Osteoblast (primary cell): ENCODE measurements at regions not wholly inside any gene's neighbourhood (a gene's known extent, or its start where the extent isn't known, plus 50 kb on each side); places are given as distances from the start of the nearest gene placed in this dataset.

ENCODE experiments used
- DNase-seq: peaks from one replicate; pipeline ENCODE4 v3.0.0; 2011; ENCODE audit warnings: low spot score, mixed read lengths; ENCODE audit not compliant: insufficient read length; ENCODE audit errors: missing footprints
- H2AFZ ChIP-seq: 2 replicates; pipeline ENCODE4 v1.6.0; 2011; ENCODE audit warnings: mild to moderate bottlenecking, low read length
- H3K27ac ChIP-seq: 2 replicates; pipeline ENCODE4 v1.5.1; 2011; ENCODE audit warnings: mild to moderate bottlenecking, low read depth, low read length, moderate library complexity
- H3K27me3 ChIP-seq: 2 replicates; pipeline ENCODE4 v1.6.0; 2012; ENCODE audit warnings: mild to moderate bottlenecking, control low read depth, inconsistent platforms, low read length, moderate library complexity; ENCODE audit not compliant: insufficient read depth
- H3K36me3 ChIP-seq: 2 replicates; pipeline ENCODE4 v1.5.1; 2011; ENCODE audit warnings: mild to moderate bottlenecking, low read length, control low read depth, moderate library complexity; ENCODE audit not compliant: insufficient read depth
- H3K4me1 ChIP-seq: 2 replicates; pipeline ENCODE4 v1.5.1; 2011; ENCODE audit warnings: mild to moderate bottlenecking, low read length, control low read depth, moderate library complexity; ENCODE audit not compliant: insufficient read depth
- H3K4me2 ChIP-seq: 2 replicates; pipeline ENCODE4 v1.6.0; 2011; ENCODE audit warnings: mild to moderate bottlenecking, low read length; ENCODE audit not compliant: insufficient read depth
- H3K4me3 ChIP-seq: fragments of 200-600 bp; sonication (generic); 3 replicates; pipeline ENCODE4 v1.5.1; 2012; ENCODE audit warnings: mild to moderate bottlenecking, low read length, inconsistent platforms; ENCODE audit not compliant: insufficient read depth
- H3K79me2 ChIP-seq: 2 replicates; pipeline ENCODE4 v1.6.0; 2012; ENCODE audit warnings: mild to moderate bottlenecking, low read length, control low read depth, inconsistent platforms; ENCODE audit not compliant: insufficient read depth
- H3K9me3 ChIP-seq: 2 replicates; pipeline ENCODE4 v1.5.1; 2011; ENCODE audit warnings: low read depth, low read length, control low read depth
- H4K20me1 ChIP-seq: 2 replicates; pipeline ENCODE4 v1.6.0; 2012; ENCODE audit warnings: mild to moderate bottlenecking, low read length, control low read depth; ENCODE audit not compliant: insufficient read depth
- TF ChIP-seq, protein P1 (sequence below): IDR thresholded peaks from 2 replicates; pipeline ENCODE4 v1.5.1; 2011; ENCODE audit warnings: mild to moderate bottlenecking, low read depth, low read length, moderate library complexity; ENCODE audit errors: extremely low read depth

DNA sequence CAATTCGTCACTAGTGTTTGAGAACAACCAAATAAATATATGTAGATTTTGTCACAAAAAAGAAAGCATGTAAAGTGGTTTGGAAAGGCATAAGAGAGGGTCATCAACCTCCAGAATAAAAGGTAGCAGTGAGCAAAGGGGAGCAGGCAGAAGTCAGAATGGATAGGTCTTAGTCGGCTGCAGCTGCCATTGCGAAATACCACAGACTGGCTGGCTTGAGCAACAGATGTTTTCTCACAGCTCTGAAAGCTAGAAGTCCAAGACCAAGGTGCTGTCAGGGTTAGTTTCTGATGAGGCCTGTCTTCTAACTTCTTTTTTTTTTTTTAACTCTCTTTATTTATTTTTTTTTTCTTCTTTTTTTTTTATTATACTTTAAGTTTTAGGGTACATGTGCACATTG is 208.1 kb upstream of the PIK3R1 start:
- Histone ChIP-seq H3K27ac (no peak overlapping the region), H3K4me2 (no peak overlapping the region), H3K27me3 (no peaks in the 10 kb centered on the region), H3K4me3 (no peak overlapping the region), H3K9me3 (no peaks in the 10 kb centered on the region), H4K20me1 (no peaks in the 10 kb centered on the region), H3K4me1 (peaks cover 8% of the 10 kb centered on the region), H3K79me2 (no peaks in the 10 kb centered on the region), H3K36me3 (no peaks in the 10 kb centered on the region), H2AFZ (no peak overlapping the region)
- no peak for DNase-seq
- TF ChIP-seq, protein P1, sequence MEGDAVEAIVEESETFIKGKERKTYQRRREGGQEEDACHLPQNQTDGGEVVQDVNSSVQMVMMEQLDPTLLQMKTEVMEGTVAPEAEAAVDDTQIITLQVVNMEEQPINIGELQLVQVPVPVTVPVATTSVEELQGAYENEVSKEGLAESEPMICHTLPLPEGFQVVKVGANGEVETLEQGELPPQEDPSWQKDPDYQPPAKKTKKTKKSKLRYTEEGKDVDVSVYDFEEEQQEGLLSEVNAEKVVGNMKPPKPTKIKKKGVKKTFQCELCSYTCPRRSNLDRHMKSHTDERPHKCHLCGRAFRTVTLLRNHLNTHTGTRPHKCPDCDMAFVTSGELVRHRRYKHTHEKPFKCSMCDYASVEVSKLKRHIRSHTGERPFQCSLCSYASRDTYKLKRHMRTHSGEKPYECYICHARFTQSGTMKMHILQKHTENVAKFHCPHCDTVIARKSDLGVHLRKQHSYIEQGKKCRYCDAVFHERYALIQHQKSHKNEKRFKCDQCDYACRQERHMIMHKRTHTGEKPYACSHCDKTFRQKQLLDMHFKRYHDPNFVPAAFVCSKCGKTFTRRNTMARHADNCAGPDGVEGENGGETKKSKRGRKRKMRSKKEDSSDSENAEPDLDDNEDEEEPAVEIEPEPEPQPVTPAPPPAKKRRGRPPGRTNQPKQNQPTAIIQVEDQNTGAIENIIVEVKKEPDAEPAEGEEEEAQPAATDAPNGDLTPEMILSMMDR = no peak

DNA sequence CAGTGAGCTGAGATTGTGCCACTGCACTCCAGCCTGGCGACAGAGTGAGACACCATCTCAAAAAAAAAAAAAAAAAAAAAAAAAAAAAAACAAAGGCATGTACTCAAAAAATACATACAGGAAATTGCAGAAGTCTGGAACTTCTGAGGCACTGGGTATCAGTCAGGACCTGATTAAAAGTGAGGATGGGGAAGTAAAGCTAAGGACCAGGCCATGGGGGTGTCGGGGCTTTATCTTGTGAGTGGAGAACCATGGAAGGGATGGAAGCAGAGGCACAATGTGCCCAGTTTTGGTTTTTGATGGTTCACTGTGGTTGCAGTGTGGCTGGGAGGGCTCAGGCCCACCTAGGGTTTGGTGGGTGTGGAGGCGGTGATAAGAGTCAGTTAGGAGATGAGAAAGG is 212.7 kb upstream of the PIK3R1 start:
- no peak overlapping the region for H3K27ac ChIP-seq
- H3K4me1 ChIP-seq = peaks cover 5% of the 10 kb centered on the region
- H3K27me3 ChIP-seq = no peaks in the 10 kb centered on the region
- TF ChIP-seq, protein P1 = no peak
- no peaks in the 10 kb centered on the region for H3K36me3 ChIP-seq
- no peaks in the 10 kb centered on the region for H3K9me3 ChIP-seq
- H4K20me1 ChIP-seq = no peaks in the 10 kb centered on the region
- no peaks in the 10 kb centered on the region for H3K79me2 ChIP-seq
- H2AFZ ChIP-seq = no peak overlapping the region
- DNase-seq = no peak
- H3K4me3 ChIP-seq = no peak overlapping the region
- no peak overlapping the region for H3K4me2 ChIP-seq

DNA sequence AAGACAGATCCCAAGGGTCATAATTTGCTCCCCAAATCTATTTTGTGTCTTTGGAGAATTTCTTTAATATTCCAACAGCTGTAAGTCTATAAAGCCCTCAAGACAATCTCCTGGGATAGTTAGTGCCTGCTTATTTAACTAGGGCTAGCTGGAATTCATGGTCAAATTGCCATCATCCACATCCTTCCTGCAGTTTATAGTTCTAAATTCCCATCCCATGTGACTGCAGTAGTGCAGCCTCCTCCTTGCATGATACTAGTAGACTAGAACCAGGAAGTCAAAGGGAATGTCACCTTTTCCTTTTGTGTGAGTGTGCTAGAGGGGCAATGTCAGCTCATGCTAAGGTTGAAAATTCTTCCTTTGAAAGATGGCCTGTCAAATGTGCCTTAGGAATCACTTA is 214.8 kb upstream of the PIK3R1 start:
- no peak overlapping the region for H3K27ac ChIP-seq
- H3K4me3 ChIP-seq = no peak overlapping the region
- H4K20me1 ChIP-seq = no peaks in the 10 kb centered on the region
- H3K9me3 ChIP-seq = no peaks in the 10 kb centered on the region
- H3K4me1 ChIP-seq = peaks cover 5% of the 10 kb centered on the region
- H2AFZ ChIP-seq = no peak overlapping the region
- no peaks in the 10 kb centered on the region for H3K27me3 ChIP-seq
- no peaks in the 10 kb centered on the region for H3K79me2 ChIP-seq
- DNase-seq = no peak
- TF ChIP-seq, protein P1 = no peak
- no peaks in the 10 kb centered on the region for H3K36me3 ChIP-seq
- H3K4me2 ChIP-seq = no peak overlapping the region

DNA sequence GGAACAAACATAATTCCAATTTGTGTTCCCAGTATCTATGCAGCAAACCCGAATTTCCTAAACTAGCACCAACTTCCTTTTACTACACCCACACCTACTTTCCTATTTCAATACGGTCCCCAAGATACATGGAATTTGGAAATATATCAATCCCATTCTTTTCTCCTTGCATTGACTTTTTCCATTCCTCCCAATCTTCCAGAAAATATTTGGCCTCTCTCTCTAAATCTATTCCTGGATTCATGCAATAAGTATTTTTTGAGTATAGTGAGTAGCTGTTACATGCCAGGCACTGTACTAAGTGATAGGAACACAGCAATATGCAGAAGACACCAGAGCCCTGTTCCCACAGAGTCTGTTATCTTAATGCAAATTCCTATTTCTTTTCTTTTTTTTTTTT is 216.2 kb upstream of the PIK3R1 start:
- Histone ChIP-seq H3K4me1 (peaks cover 5% of the 10 kb centered on the region), H3K27ac (no peak overlapping the region), H2AFZ (peak overlapping the region; percentile 43), H3K4me2 (no peak overlapping the region), H4K20me1 (no peaks in the 10 kb centered on the region), H3K9me3 (no peaks in the 10 kb centered on the region), H3K79me2 (no peaks in the 10 kb centered on the region), H3K36me3 (no peaks in the 10 kb centered on the region), H3K4me3 (no peak overlapping the region), H3K27me3 (no peaks in the 10 kb centered on the region)
- TF ChIP-seq, protein P1 = no peak
- no peak for DNase-seq
